ENCODE measurements at regions not wholly inside any gene's neighbourhood (a gene's known extent, or its start where the extent isn't known, plus 50 kb on each side); places are given as distances from the start of the nearest gene placed in this dataset.

GRCh38 chr6:150299873-150300485 is 68.8 kb upstream of the IYD start:
- Histone ChIP-seq H3K4me1 (ENCODE audit: control insufficient read depth in 1 of 2, extremely low read depth in 1 of 2, insufficient read depth in 2 of 2, low read length in 2 of 2) (no peaks in the 10 kb centered on the region), H3K4me3 (ENCODE audit: control insufficient read depth in 1 of 2, extremely low read depth in 1 of 2, low read length in 1 of 2) (no peak overlapping the region), H3K27me3 (replicated peaks in 1 of 2; ENCODE audit: control insufficient read depth in 2 of 2, extremely low read depth in 1 of 2, insufficient read depth in 2 of 2, low read length in 1 of 2) (peaks cover 0 to 16% of the 10 kb centered on the region in 2 experiments), H3K36me3 (ENCODE audit: control insufficient read depth in 2 of 2, extremely low read depth in 1 of 2, insufficient read depth in 1 of 2, low read length in 1 of 2) (no peaks in the 10 kb centered on the region), H3K27ac (ENCODE audit: low read length) (no peak overlapping the region), H3K9me3 (no peaks in the 10 kb centered on the region)
- Mint-ChIP-seq H3K9me3 (peaks cover 0 to 11% (median 6%) of the 10 kb centered on the region in 3 donors), H3K4me1 (peaks cover 0 to 1% (median 0%) of the 10 kb centered on the region in 3 donors), H3K27me3 (peaks cover 7 to 8% of the 10 kb centered on the region in 2 donors), H3K27ac (no peak overlapping the region), H3K4me3 (no peak overlapping the region), H3K36me3 (no peaks in the 10 kb centered on the region)
- ChIA-PET CTCF (no interaction called here), POLR2A (interaction anchor here in 1 of 2 donors (0.7 kb wide), 1 partner anchor 18 kb away, joined by 6 read pairs; no protein-coding TSS in a partner anchor)
- WGBS (ENCODE audit: insufficient coverage) = 87% methylated on average over 9 of the region's 10 CpGs
- ATAC-seq (replicated peaks in 1 of 4) (no peak), DNase-seq (no peak)

- H3K9me3 ChIP-seq = no peaks in the 10 kb centered on the region
- H3K4me3 Mint-ChIP-seq = no peak overlapping the region
- DNase-seq (no peak), ATAC-seq (replicated peaks in 1 of 4) (peak in 2 of 4 experiments; percentile 15 to 52)
- 72% methylated on average over 5 of the region's 6 CpGs for WGBS (ENCODE audit: insufficient coverage)
- H3K9me3 Mint-ChIP-seq = peaks cover 0 to 11% (median 6%) of the 10 kb centered on the region in 3 donors
- H3K4me1 Mint-ChIP-seq = peaks cover 0 to 1% (median 0%) of the 10 kb centered on the region in 3 donors
- no peak overlapping the region for H3K27ac Mint-ChIP-seq
- ChIA-PET POLR2A (interaction anchor here in 1 of 2 donors (0.6 kb wide), 1 partner anchor 66 kb away, joined by 3 read pairs; no protein-coding TSS in a partner anchor), CTCF (no interaction called here)
- H3K36me3 ChIP-seq (ENCODE audit: control insufficient read depth in 2 of 2, extremely low read depth in 1 of 2, insufficient read depth in 1 of 2, low read length in 1 of 2) = no peaks in the 10 kb centered on the region
- peaks cover 13 to 14% of the 10 kb centered on the region in 2 donors for H3K27me3 Mint-ChIP-seq
- H3K4me1 ChIP-seq (ENCODE audit: control insufficient read depth in 1 of 2, extremely low read depth in 1 of 2, insufficient read depth in 2 of 2, low read length in 2 of 2) = no peaks in the 10 kb centered on the region
- H3K27ac ChIP-seq (ENCODE audit: low read length) = no peak overlapping the region
- H3K27me3 ChIP-seq (replicated peaks in 1 of 2; ENCODE audit: control insufficient read depth in 2 of 2, extremely low read depth in 1 of 2, insufficient read depth in 2 of 2, low read length in 1 of 2) = peaks cover 0 to 4% of the 10 kb centered on the region in 2 experiments
- H3K4me3 ChIP-seq (ENCODE audit: control insufficient read depth in 1 of 2, extremely low read depth in 1 of 2, low read length in 1 of 2) = no peak overlapping the region
- no peaks in the 10 kb centered on the region for H3K36me3 Mint-ChIP-seq
Measured at GRCh38 chr6:150301846-150302519, 66.8 kb upstream of the IYD start.

GRCh38 chr6:150302520-150303176 is 66.2 kb upstream of the IYD start:
- H3K27me3 Mint-ChIP-seq = peaks cover 14 to 15% of the 10 kb centered on the region in 2 donors
- Histone ChIP-seq H3K27ac (ENCODE audit: low read length) (no peak overlapping the region), H3K27me3 (replicated peaks in 1 of 2; ENCODE audit: control insufficient read depth in 2 of 2, extremely low read depth in 1 of 2, insufficient read depth in 2 of 2, low read length in 1 of 2) (peaks cover 0 to 4% of the 10 kb centered on the region in 2 experiments), H3K36me3 (ENCODE audit: control insufficient read depth in 2 of 2, extremely low read depth in 1 of 2, insufficient read depth in 1 of 2, low read length in 1 of 2) (no peaks in the 10 kb centered on the region), H3K9me3 (no peaks in the 10 kb centered on the region), H3K4me3 (ENCODE audit: control insufficient read depth in 1 of 2, extremely low read depth in 1 of 2, low read length in 1 of 2) (no peak overlapping the region), H3K4me1 (ENCODE audit: control insufficient read depth in 1 of 2, extremely low read depth in 1 of 2, insufficient read depth in 2 of 2, low read length in 2 of 2) (no peaks in the 10 kb centered on the region)
- no peaks in the 10 kb centered on the region for H3K36me3 Mint-ChIP-seq
- DNase-seq = no peak
- H3K9me3 Mint-ChIP-seq = peaks cover 0 to 6% (median 5%) of the 10 kb centered on the region in 3 donors
- ChIA-PET CTCF (no interaction called here), POLR2A (interaction anchor here in 1 of 2 donors (0.6 kb wide), 1 partner anchor 66 kb away, joined by 3 read pairs; no protein-coding TSS in a partner anchor)
- 69% methylated on average over 5 of the region's 7 CpGs for WGBS (ENCODE audit: insufficient coverage)
- ATAC-seq (replicated peaks in 1 of 4) = no peak
- no peak overlapping the region for H3K27ac Mint-ChIP-seq
- H3K4me3 Mint-ChIP-seq = no peak overlapping the region
- H3K4me1 Mint-ChIP-seq = peaks cover 0 to 1% (median 0%) of the 10 kb centered on the region in 3 donors

- H3K36me3 Mint-ChIP-seq = no peaks in the 10 kb centered on the region
- no peak overlapping the region for H3K27ac Mint-ChIP-seq
- Histone ChIP-seq H3K4me1 (ENCODE audit: control insufficient read depth in 1 of 2, extremely low read depth in 1 of 2, insufficient read depth in 2 of 2, low read length in 2 of 2) (no peaks in the 10 kb centered on the region), H3K27me3 (replicated peaks in 1 of 2; ENCODE audit: control insufficient read depth in 2 of 2, extremely low read depth in 1 of 2, insufficient read depth in 2 of 2, low read length in 1 of 2) (peaks cover 0 to 4% of the 10 kb centered on the region in 2 experiments), H3K36me3 (ENCODE audit: control insufficient read depth in 2 of 2, extremely low read depth in 1 of 2, insufficient read depth in 1 of 2, low read length in 1 of 2) (no peaks in the 10 kb centered on the region), H3K4me3 (ENCODE audit: control insufficient read depth in 1 of 2, extremely low read depth in 1 of 2, low read length in 1 of 2) (no peak overlapping the region), H3K9me3 (no peaks in the 10 kb centered on the region), H3K27ac (ENCODE audit: low read length) (no peak overlapping the region)
- peaks cover 11 to 13% of the 10 kb centered on the region in 2 donors for H3K27me3 Mint-ChIP-seq
- 100% methylated on average over 1 of the region's 2 CpGs for WGBS (ENCODE audit: insufficient coverage)
- no peak overlapping the region for H3K4me3 Mint-ChIP-seq
- ChIA-PET CTCF (interaction anchor here in 1 of 2 donors (0.6 kb wide), 1 partner anchor 1462 kb away, joined by 3 read pairs; no protein-coding TSS in a partner anchor), POLR2A (no interaction called here)
- DNase-seq (no peak), ATAC-seq (replicated peaks in 1 of 4) (no peak)
- no peaks in the 10 kb centered on the region for H3K9me3 Mint-ChIP-seq
- H3K4me1 Mint-ChIP-seq = peaks cover 0 to 1% (median 0%) of the 10 kb centered on the region in 3 donors
Measured at GRCh38 chr6:150303256-150303655, 65.6 kb upstream of the IYD start.

- POLR2A ChIA-PET = no interaction called here
- ATAC-seq (replicated peaks in 1 of 4) (no peak), DNase-seq (no peak)
- H3K4me1 Mint-ChIP-seq = peaks cover 0 to 5% (median 1%) of the 10 kb centered on the region in 3 donors
- CTCF ChIA-PET = no interaction called here
- H3K9me3 Mint-ChIP-seq = no peaks in the 10 kb centered on the region
- H3K27me3 Mint-ChIP-seq = peaks cover 16 to 17% of the 10 kb centered on the region in 2 donors
- no peaks in the 10 kb centered on the region for H3K36me3 ChIP-seq (ENCODE audit: control insufficient read depth in 2 of 2, extremely low read depth in 1 of 2, insufficient read depth in 1 of 2, low read length in 1 of 2)
- H3K36me3 Mint-ChIP-seq = no peaks in the 10 kb centered on the region
- peaks cover 0 to 4% of the 10 kb centered on the region in 2 experiments for H3K27me3 ChIP-seq (replicated peaks in 1 of 2; ENCODE audit: control insufficient read depth in 2 of 2, extremely low read depth in 1 of 2, insufficient read depth in 2 of 2, low read length in 1 of 2)
- H3K4me3 ChIP-seq (ENCODE audit: control insufficient read depth in 1 of 2, extremely low read depth in 1 of 2, low read length in 1 of 2) = no peak overlapping the region
- H3K4me1 ChIP-seq (ENCODE audit: control insufficient read depth in 1 of 2, extremely low read depth in 1 of 2, insufficient read depth in 2 of 2, low read length in 2 of 2) = peaks cover 0 to 10% of the 10 kb centered on the region in 2 experiments
- WGBS (ENCODE audit: insufficient coverage) = 100% methylated on average over 1 of the region's 3 CpGs
- H3K4me3 Mint-ChIP-seq = no peak overlapping the region
- no peak overlapping the region for H3K27ac ChIP-seq (ENCODE audit: low read length)
- no peaks in the 10 kb centered on the region for H3K9me3 ChIP-seq
- H3K27ac Mint-ChIP-seq = no peak overlapping the region
Measured at GRCh38 chr6:150304429-150304828, 64.4 kb upstream of the IYD start.

GRCh38 chr6:150306290-150306689 is 62.5 kb upstream of the IYD start:
- no peak overlapping the region for H3K4me3 ChIP-seq (ENCODE audit: control insufficient read depth in 1 of 2, extremely low read depth in 1 of 2, low read length in 1 of 2)
- no peak overlapping the region for H3K27ac ChIP-seq (ENCODE audit: low read length)
- Mint-ChIP-seq H3K36me3 (no peaks in the 10 kb centered on the region), H3K27ac (no peak overlapping the region), H3K27me3 (peaks cover 16 to 17% of the 10 kb centered on the region in 2 donors), H3K4me3 (no peak overlapping the region), H3K4me1 (peaks cover 0 to 16% (median 11%) of the 10 kb centered on the region in 3 donors), H3K9me3 (no peaks in the 10 kb centered on the region)
- DNase-seq (no peak), ATAC-seq (replicated peaks in 1 of 4) (no peak)
- H3K9me3 ChIP-seq = no peaks in the 10 kb centered on the region
- POLR2A ChIA-PET = no interaction called here
- H3K27me3 ChIP-seq (replicated peaks in 1 of 2; ENCODE audit: control insufficient read depth in 2 of 2, extremely low read depth in 1 of 2, insufficient read depth in 2 of 2, low read length in 1 of 2) = no peaks in the 10 kb centered on the region
- no peaks in the 10 kb centered on the region for H3K36me3 ChIP-seq (ENCODE audit: control insufficient read depth in 2 of 2, extremely low read depth in 1 of 2, insufficient read depth in 1 of 2, low read length in 1 of 2)
- CTCF ChIA-PET = no interaction called here
- peaks cover 0 to 21% of the 10 kb centered on the region in 2 experiments for H3K4me1 ChIP-seq (ENCODE audit: control insufficient read depth in 1 of 2, extremely low read depth in 1 of 2, insufficient read depth in 2 of 2, low read length in 2 of 2)

Measured in T-cell (primary cell).